C1 segment of cervical spinal cord (tissue), 14 donors: ENCODE measurements at regions not wholly inside any gene's neighbourhood (a gene's known extent, or its start where the extent isn't known, plus 50 kb on each side); places are given as distances from the start of the nearest gene placed in this dataset.
A peak's percentile ranks its signal among the peaks of the same experiment; 100 is the strongest.

Experiments used
- DNase-seq, 14 donors: peaks; one replicate each; lab custom pipeline; 2025; lab: John Stamatoyannopoulos, UW

GRCh38 chr5:24854350-24854749, 209.6 kb upstream of the CDH10 start:
- DNase-seq, result no peak

GRCh38 chr5:24850926-24851486, 206.2 kb upstream of the CDH10 start:
- peak in 5 of 14 donors; percentile 6 to 58 (median 27) for DNase-seq

GRCh38 chr5:24849210-24849609, 204.4 kb upstream of the CDH10 start:
- DNase-seq, result no peak

- DNase-seq, result no peak
Measured at GRCh38 chr5:24831989-24832388, 187.2 kb upstream of the CDH10 start.

GRCh38 chr5:24823625-24824024, 178.8 kb upstream of the CDH10 start:
- no peak for DNase-seq

GRCh38 chr5:24819841-24820240, 175.1 kb upstream of the CDH10 start:
- no peak for DNase-seq

DNA sequence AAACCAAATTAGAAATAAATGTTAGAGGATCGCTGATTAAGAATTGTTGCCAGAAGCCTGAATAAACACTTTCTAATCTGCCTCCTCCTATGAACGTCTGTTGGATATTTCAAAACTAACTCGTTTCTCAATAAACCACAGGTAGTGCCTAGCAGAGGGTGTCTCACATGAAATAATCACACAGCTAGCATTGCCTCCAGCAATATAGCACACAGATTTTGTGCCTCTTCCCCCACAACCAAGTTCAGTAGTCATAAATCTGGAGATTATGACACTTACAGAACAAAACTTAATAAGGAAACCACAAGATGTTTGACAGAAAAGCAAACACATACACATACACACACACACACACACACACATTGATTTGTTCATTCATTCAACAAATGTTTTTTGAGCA, 173.2 kb upstream of the CDH10 start:
- no peak for DNase-seq

- DNase-seq, result peak in 1 of 14 donors; percentile 69
Measured at GRCh38 chr5:24816206-24816605, 171.4 kb upstream of the CDH10 start.

- no peak for DNase-seq
Measured at GRCh38 chr5:24805230-24805629, 160.5 kb upstream of the CDH10 start.

- DNase-seq, result no peak
Measured at GRCh38 chr5:24804221-24804681, 159.5 kb upstream of the CDH10 start.

DNA sequence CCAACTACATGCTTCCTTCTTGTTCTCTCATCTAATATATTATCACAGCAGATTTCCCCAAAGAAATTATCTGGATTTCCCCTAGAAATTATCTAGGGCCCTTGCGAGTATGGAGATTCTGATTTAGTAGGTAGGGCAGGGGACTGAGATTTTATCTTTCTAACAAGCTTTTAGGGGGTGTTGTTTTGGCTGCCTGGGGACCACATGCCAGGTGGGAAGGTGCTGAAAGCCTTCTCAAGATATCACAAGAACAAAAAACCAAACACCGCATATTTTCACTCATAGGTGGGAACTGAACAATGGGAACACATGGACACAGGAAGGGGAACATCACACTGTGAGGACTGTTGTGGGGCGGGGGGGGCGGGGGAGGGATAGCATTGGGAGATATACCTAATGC, 146.5 kb upstream of the CDH10 start:
- DNase-seq, result no peak

- no peak for DNase-seq
Measured at GRCh38 chr5:24789611-24790351, 145.0 kb upstream of the CDH10 start.

GRCh38 chr5:24788829-24789514, 144.2 kb upstream of the CDH10 start:
- DNase-seq, result no peak

GRCh38 chr5:24786108-24786507, 141.3 kb upstream of the CDH10 start:
- no peak for DNase-seq

- peak in 1 of 14 donors; percentile 62 for DNase-seq
Measured at GRCh38 chr5:24783596-24783995, 138.8 kb upstream of the CDH10 start.

GRCh38 chr5:24777392-24777791, 132.6 kb upstream of the CDH10 start:
- no peak for DNase-seq

- no peak for DNase-seq
Measured at GRCh38 chr5:24773261-24773660, 128.5 kb upstream of the CDH10 start.

- DNase-seq, result no peak
Measured at GRCh38 chr5:24767086-24767485, 122.3 kb upstream of the CDH10 start.

DNA sequence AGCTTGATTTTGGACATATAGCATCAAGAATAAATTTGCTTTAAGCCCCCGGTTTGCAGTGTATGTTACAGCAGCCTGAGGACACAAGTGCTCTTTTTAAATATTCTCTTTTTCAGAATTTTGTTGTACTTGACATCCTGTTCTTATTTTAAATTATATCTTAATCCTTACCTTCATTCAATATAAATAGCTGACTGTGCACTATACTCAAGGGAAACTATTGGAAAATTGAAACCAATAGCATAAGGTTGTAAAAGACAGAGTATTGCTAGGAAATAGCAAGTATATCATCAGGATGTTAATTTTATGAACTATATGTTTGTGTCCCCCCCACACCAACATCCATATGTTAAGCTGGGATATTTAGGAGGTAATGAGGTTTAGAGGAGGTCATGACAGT, 120.4 kb upstream of the CDH10 start:
- DNase-seq, result no peak

- no peak for DNase-seq
Measured at GRCh38 chr5:24750355-24750754, 105.6 kb upstream of the CDH10 start.

DNA sequence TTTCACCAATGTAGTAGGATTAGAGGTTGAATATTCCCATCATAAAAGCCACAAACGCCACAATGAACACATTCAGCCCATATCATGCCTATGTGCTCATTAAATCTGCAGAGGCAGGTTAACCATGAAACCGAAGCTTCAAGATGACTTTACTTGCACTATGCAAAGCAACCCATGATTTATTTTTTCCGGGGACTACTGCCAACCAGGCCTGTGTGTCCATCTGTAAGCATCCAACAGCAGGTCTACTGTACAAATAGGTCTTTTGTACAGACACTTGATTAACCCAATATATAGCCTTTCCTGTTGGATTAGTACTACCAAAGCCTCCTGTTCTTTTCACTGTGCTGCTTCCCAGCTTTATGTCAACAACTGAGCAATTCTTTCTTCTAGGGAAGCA, 104.9 kb upstream of the CDH10 start:
- DNase-seq, result no peak

GRCh38 chr5:24747327-24747726, 102.5 kb upstream of the CDH10 start:
- no peak for DNase-seq

GRCh38 chr5:24742334-24742733, 97.6 kb upstream of the CDH10 start:
- DNase-seq, result no peak
